Left ventricle myocardium inferior (tissue), 1 donor: ENCODE measurements at regions not wholly inside any gene's neighbourhood (a gene's known extent, or its start where the extent isn't known, plus 50 kb on each side); places are given as distances from the start of the nearest gene placed in this dataset.

Experiments used
- DNase-seq: peaks from one replicate; pipeline ENCODE4 v3.0.0-alpha.2; 2020
- H3K27ac ChIP-seq: fragments of 200-600 bp; replicated peaks from 2 replicates; pipeline ENCODE4 v1.8.0; 2021
- H3K27me3 ChIP-seq: fragments of 200-600 bp; 2 replicates; pipeline ENCODE4 v1.8.0; 2021; ENCODE audit warnings: low read depth
- H3K36me3 ChIP-seq: fragments of 200-600 bp; 2 replicates; pipeline ENCODE4 v1.8.0; 2021
- H3K4me1 ChIP-seq: fragments of 200-600 bp; 2 replicates; pipeline ENCODE4 v1.8.0; 2021
- H3K4me3 ChIP-seq: fragments of 200-600 bp; 2 replicates; pipeline ENCODE4 v1.8.0; 2021; ENCODE audit warnings: mild to moderate bottlenecking, moderate library complexity
- H3K9me3 ChIP-seq: fragments of 200-600 bp; replicated peaks from 2 replicates; pipeline ENCODE4 v1.8.0; 2021
- intact Hi-C: fragments of 100-400 bp; cut with micrococcal nuclease; formaldehyde crosslinking; loops from one replicate; pipeline ENCODE4 v1.11.0; 2022
- TF ChIP-seq, protein P1 (sequence below): fragments of 200-600 bp; IDR thresholded peaks from 2 replicates; pipeline ENCODE4 v1.8.0; 2021; ENCODE audit warnings: antibody characterized with exemption, mild to moderate bottlenecking, borderline replicate concordance
- donor health status: DM: no; HTN: yes; CAD: no; lungs with severe emphysema.

DNA sequence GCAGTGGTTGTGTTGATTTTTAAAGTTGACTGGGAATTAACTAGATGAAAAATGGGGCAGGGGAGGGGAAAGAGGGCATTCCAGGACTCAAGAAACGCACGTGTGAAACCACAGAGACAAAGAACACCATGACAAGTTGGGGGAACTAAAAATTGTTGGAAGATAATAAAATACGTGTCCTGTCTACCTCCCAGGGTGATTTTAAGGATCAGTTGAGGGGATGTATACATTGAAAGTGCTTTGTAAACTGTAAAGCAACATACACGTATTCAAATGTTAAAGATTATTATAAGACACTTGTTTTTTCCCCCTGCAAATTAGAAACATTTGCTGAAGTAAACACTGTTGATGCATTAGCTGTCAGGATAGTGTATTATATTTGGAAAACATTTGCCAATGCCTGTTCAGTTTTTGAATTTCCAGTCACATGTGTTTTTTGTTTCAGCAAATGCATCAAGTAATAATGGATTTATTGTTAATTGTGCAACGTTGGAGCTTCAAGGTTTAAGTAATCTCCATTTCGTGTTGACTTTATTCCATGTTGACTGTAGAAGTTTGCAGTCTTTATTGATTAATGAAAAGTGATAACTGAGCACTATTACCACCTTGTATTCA lies 412.7 kb downstream of the ACTL7B start:
- TF ChIP-seq, protein P1, sequence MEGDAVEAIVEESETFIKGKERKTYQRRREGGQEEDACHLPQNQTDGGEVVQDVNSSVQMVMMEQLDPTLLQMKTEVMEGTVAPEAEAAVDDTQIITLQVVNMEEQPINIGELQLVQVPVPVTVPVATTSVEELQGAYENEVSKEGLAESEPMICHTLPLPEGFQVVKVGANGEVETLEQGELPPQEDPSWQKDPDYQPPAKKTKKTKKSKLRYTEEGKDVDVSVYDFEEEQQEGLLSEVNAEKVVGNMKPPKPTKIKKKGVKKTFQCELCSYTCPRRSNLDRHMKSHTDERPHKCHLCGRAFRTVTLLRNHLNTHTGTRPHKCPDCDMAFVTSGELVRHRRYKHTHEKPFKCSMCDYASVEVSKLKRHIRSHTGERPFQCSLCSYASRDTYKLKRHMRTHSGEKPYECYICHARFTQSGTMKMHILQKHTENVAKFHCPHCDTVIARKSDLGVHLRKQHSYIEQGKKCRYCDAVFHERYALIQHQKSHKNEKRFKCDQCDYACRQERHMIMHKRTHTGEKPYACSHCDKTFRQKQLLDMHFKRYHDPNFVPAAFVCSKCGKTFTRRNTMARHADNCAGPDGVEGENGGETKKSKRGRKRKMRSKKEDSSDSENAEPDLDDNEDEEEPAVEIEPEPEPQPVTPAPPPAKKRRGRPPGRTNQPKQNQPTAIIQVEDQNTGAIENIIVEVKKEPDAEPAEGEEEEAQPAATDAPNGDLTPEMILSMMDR = no peak
- DNase-seq = no peak
- no peak overlapping the region for H3K4me3 ChIP-seq
- no peaks in the 10 kb centered on the region for H3K4me1 ChIP-seq
- intact Hi-C loops = no loop called here
- no peaks in the 10 kb centered on the region for H3K9me3 ChIP-seq
- no peak overlapping the region for H3K27ac ChIP-seq
- no peaks in the 10 kb centered on the region for H3K27me3 ChIP-seq
- no peaks in the 10 kb centered on the region for H3K36me3 ChIP-seq

DNA sequence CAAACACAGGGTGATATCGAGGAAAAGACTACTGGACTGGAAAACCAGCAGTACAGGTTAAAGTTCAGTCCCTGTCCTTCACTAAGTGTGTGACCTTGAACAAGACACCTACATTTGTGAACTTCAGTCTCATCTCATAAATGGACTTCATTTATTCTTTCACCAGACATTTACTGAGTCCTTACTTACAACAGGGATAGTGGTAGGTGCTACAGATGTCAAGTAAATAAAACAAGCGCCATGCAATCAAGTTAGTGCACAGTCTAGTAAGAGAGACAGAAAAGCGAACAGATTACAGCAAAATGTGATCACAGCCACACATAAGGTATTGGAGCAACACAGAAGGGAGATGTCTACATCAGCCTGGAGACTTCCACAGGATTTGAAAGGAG lies 413.2 kb downstream of the ACTL7B start:
- intact Hi-C loops = no loop called here
- Histone ChIP-seq H3K36me3 (no peaks in the 10 kb centered on the region), H3K9me3 (no peaks in the 10 kb centered on the region), H3K4me3 (no peak overlapping the region), H3K4me1 (no peaks in the 10 kb centered on the region), H3K27ac (no peak overlapping the region), H3K27me3 (no peaks in the 10 kb centered on the region)
- TF ChIP-seq, protein P1 = no peak
- no peak for DNase-seq

DNA sequence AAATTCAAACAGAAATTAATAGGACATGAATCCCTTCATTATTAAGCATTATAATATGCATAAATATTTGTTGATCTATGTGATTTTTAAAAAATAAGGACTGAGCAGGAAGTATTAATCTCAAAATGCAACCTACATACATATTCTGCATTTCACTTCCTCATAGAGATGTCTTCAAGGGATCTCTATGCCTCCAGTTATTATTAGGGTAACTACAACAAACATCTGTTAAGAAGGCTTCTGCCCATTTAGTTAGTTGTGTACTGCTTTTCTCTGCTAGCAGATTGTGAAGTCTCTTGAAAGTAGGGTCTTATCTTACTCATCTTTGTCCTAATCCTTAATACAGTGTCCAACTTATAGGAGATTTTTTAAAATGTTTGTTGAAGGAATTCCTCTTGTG lies 414.1 kb downstream of the ACTL7B start:
- Histone ChIP-seq H3K27ac (no peak overlapping the region), H3K4me3 (no peak overlapping the region), H3K27me3 (no peaks in the 10 kb centered on the region), H3K9me3 (no peaks in the 10 kb centered on the region), H3K36me3 (no peaks in the 10 kb centered on the region), H3K4me1 (no peaks in the 10 kb centered on the region)
- no peak for DNase-seq
- TF ChIP-seq, protein P1 = no peak
- intact Hi-C loops = no loop called here

DNA sequence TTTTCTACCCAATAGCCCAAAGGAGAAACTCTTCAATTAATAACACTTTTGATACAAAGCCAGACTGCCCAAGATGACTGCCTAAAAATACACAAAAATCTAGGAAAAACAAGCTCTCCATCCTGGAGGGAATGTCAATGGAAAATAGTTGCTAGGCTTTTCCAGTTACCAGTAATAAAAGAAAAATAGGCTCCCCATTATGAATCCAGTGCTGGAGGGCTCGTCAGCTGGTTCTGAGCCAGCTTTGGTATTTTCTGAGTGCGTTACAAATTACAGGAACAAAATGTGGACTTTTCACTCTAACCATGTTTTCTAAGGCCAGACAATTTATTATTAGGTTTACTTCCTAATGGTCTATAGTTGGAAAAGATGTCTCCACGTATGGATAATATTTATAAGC lies 414.5 kb downstream of the ACTL7B start:
- Histone ChIP-seq H3K4me3 (no peak overlapping the region), H3K4me1 (no peaks in the 10 kb centered on the region), H3K27me3 (no peaks in the 10 kb centered on the region), H3K36me3 (no peaks in the 10 kb centered on the region), H3K27ac (no peak overlapping the region), H3K9me3 (no peaks in the 10 kb centered on the region)
- TF ChIP-seq, protein P1 = no peak
- DNase-seq = no peak
- intact Hi-C loops = no loop called here

DNA sequence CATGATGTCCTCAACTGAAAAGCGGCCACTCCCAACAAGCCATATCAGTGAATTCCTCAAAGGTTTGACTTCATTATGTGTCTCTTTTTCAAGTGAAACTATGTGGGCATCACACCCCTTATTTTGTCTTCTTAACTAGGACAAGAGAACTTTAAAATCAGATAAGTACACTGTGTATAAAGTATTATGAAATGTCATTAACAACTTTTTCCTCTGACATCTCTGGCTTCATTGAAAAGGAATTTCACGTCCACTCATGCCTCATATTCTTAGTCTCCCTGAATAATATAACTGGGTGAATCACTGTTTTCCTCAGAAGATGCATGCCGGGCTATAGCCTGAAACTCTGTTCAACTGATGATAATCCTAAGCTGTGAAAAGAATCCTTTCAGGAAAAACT lies 415.8 kb downstream of the ACTL7B start:
- DNase-seq = no peak
- Histone ChIP-seq H3K9me3 (no peaks in the 10 kb centered on the region), H3K4me1 (no peaks in the 10 kb centered on the region), H3K4me3 (no peak overlapping the region), H3K27me3 (no peaks in the 10 kb centered on the region), H3K27ac (no peak overlapping the region), H3K36me3 (no peaks in the 10 kb centered on the region)
- TF ChIP-seq, protein P1 = no peak
- intact Hi-C loops = no loop called here

DNA sequence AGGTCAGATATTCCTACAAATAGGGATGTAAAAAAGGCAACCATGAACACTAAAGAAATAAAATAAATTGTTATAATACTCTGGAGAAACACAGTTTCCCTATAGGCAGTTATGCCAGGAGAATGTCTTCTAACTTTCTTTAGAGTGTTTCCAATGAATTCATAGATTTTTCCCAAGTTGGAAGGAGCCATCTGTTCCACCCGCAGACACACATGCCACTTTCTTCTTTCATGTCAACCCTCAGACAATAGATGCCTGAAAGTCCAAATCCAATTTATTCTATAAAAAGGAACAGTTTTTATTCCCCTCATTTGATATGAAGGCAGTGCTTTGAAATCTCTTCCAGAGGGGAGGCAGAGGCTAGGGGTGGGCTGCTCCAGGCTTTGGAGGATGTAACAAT lies 418.1 kb downstream of the ACTL7B start:
- TF ChIP-seq, protein P1 = no peak
- H3K9me3 ChIP-seq = no peaks in the 10 kb centered on the region
- H3K4me3 ChIP-seq = no peak overlapping the region
- H3K4me1 ChIP-seq = no peaks in the 10 kb centered on the region
- H3K27me3 ChIP-seq = no peaks in the 10 kb centered on the region
- no peak overlapping the region for H3K27ac ChIP-seq
- no peaks in the 10 kb centered on the region for H3K36me3 ChIP-seq
- intact Hi-C loops = no loop called here
- DNase-seq = no peak
